ENCODE measurements at regions not wholly inside any gene's neighbourhood (a gene's known extent, or its start where the extent isn't known, plus 50 kb on each side); places are given as distances from the start of the nearest gene placed in this dataset.

GRCh38 chr4:102441978-102442911 is 58.9 kb upstream of the NFKB1 start:
- no peak for DNase-seq

- peak; percentile 67 for DNase-seq
These were observed 56.4 kb upstream of the NFKB1 start for GRCh38 chr4:102444752-102445151.

GRCh38 chr4:102445213-102445612 is 55.9 kb upstream of the NFKB1 start:
- DNase-seq = no peak

- DNase-seq = no peak
These were observed 53.7 kb upstream of the NFKB1 start for GRCh38 chr4:102447413-102447812.

- DNase-seq = peak; percentile 88
These were observed 51.3 kb upstream of the NFKB1 start for GRCh38 chr4:102449751-102450352.

- no peak for DNase-seq
These were observed 49.9 kb upstream of the NFKB1 start for GRCh38 chr4:102451266-102451665.

Measured in hematopoietic multipotent progenitor cell treated with erythropoietin and hydrocortisone succinate and interleukin-3 and kit ligand, for 4 days (in vitro differentiated cells).